ENCODE measurements at regions not wholly inside any gene's neighbourhood (a gene's known extent, or its start where the extent isn't known, plus 50 kb on each side); places are given as distances from the start of the nearest gene placed in this dataset.

- no peaks in the 10 kb centered on the region for H3K27me3 ChIP-seq
- DNase-seq (ENCODE audit: extremely low spot score in 2 of 2) = no peak
- TF ChIP-seq POLR2AphosphoS5 (IDR thresholded peaks at IDR 0.05; ENCODE audit: insufficient read depth in 1 of 2, low read depth in 1 of 2) = no peak
- no peak for TF ChIP-seq POLR2A (IDR thresholded peaks at IDR 0.05)
- TF ChIP-seq CTCF (IDR thresholded peaks at IDR 0.05) = no peak
- no peaks in the 10 kb centered on the region for H3K36me3 ChIP-seq
- H3K4me3 ChIP-seq = no peak overlapping the region
- peaks cover 2% of the 10 kb centered on the region for H3K4me1 ChIP-seq
- intact Hi-C loops (cut with DNase I) = no loop called here
- no peaks in the 10 kb centered on the region for H3K9me3 ChIP-seq
- H3K27ac ChIP-seq = no peak overlapping the region
These were observed 170.4 kb downstream of the SOCS6 start for GRCh38 chr18:70459251-70459650.

- H3K27ac ChIP-seq = no peak overlapping the region
- no peaks in the 10 kb centered on the region for H3K9me3 ChIP-seq
- H3K36me3 ChIP-seq = no peaks in the 10 kb centered on the region
- no peak overlapping the region for H3K4me3 ChIP-seq
- TF ChIP-seq CTCF (IDR thresholded peaks at IDR 0.05) = no peak
- no peak for DNase-seq (ENCODE audit: extremely low spot score in 2 of 2)
- H3K4me1 ChIP-seq = no peaks in the 10 kb centered on the region
- H3K27me3 ChIP-seq = no peaks in the 10 kb centered on the region
- intact Hi-C loops (cut with DNase I) = no loop called here
These were observed 168.9 kb downstream of the SOCS6 start for GRCh38 chr18:70457788-70458187.

DNA sequence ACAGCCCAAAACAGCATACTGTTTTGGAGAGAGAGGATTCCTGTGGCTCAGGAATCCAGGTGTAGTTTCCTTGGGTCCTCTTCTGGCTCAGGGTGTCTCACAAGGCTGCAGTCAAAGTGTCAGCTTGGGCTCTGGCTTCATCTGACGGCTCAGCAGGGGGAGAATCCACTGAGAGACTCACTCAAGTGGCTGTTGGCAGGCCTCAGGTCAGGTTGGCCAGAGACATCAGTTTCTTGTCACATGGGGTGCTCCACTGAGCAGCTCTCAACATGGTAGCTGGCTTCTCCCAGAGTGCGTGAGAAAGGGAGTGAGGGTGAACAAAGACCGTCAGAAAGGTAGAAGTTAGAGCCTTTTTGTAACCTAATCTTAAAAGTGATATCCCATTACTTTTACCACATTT lies 168.4 kb downstream of the SOCS6 start:
- H3K4me3 ChIP-seq = no peak overlapping the region
- H3K9me3 ChIP-seq = no peaks in the 10 kb centered on the region
- no peak for TF ChIP-seq POLR2AphosphoS5 (IDR thresholded peaks at IDR 0.05; ENCODE audit: insufficient read depth in 1 of 2, low read depth in 1 of 2)
- no peak for TF ChIP-seq POLR2A (IDR thresholded peaks at IDR 0.05)
- no peak for TF ChIP-seq CTCF (IDR thresholded peaks at IDR 0.05)
- no peaks in the 10 kb centered on the region for H3K27me3 ChIP-seq
- no peaks in the 10 kb centered on the region for H3K36me3 ChIP-seq
- H3K4me1 ChIP-seq = no peaks in the 10 kb centered on the region
- no peak overlapping the region for H3K27ac ChIP-seq
- intact Hi-C loops (cut with DNase I) = no loop called here
- DNase-seq (ENCODE audit: extremely low spot score in 2 of 2) = no peak

DNA sequence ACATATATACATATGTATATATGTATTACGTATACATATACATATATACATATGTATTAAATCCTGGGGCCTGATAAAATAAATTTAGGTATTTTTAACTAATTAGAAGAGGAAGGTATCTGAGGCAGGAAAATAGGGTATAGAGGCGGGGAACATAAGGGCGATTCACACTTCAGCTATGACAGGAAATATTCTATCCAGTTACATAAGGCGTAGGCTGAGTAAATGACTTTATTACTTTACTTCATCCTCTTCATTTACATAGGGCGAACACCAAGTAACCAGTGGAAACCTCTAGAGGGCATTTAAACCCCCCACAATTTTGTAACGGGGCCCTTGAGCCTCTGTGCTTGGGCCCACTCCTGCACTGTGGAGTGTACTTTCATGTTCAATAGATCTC lies 167.5 kb downstream of the SOCS6 start:
- Histone ChIP-seq H3K4me3 (no peak overlapping the region), H3K36me3 (no peaks in the 10 kb centered on the region), H3K9me3 (no peaks in the 10 kb centered on the region), H3K27me3 (no peaks in the 10 kb centered on the region), H3K27ac (no peak overlapping the region), H3K4me1 (no peaks in the 10 kb centered on the region)
- no peak for DNase-seq (ENCODE audit: extremely low spot score in 2 of 2)
- intact Hi-C loops (cut with DNase I) = no loop called here
- TF ChIP-seq POLR2AphosphoS5 (IDR thresholded peaks at IDR 0.05; ENCODE audit: insufficient read depth in 1 of 2, low read depth in 1 of 2) (no peak), CTCF (IDR thresholded peaks at IDR 0.05) (no peak), POLR2A (IDR thresholded peaks at IDR 0.05) (no peak)

DNA sequence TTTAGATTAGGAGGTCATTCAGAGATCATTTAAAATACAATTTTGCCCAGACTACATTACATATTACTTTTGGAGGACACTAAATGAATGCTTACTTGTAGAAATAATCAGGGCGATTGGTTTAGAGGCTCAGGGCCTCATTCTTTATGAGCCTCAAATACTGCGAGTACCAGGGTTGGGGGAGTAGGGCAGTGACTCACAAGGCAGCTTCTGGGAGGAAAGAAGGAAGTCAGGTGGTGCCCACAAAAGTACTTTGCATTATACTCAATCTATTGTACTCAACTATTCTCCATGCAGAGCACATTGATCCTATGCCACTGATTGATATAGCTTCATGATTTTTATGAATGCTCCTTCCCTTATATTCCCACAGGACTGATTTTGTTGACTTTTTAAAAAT lies 166.9 kb downstream of the SOCS6 start:
- no peaks in the 10 kb centered on the region for H3K4me1 ChIP-seq
- no peak overlapping the region for H3K4me3 ChIP-seq
- intact Hi-C loops (cut with DNase I) = no loop called here
- no peaks in the 10 kb centered on the region for H3K27me3 ChIP-seq
- TF ChIP-seq POLR2A (IDR thresholded peaks at IDR 0.05) (no peak), POLR2AphosphoS5 (IDR thresholded peaks at IDR 0.05; ENCODE audit: insufficient read depth in 1 of 2, low read depth in 1 of 2) (no peak), CTCF (IDR thresholded peaks at IDR 0.05) (no peak)
- no peak for DNase-seq (ENCODE audit: extremely low spot score in 2 of 2)
- H3K36me3 ChIP-seq = no peaks in the 10 kb centered on the region
- no peak overlapping the region for H3K27ac ChIP-seq
- H3K9me3 ChIP-seq = no peaks in the 10 kb centered on the region
